ENCODE measurements at regions not wholly inside any gene's neighbourhood (a gene's known extent, or its start where the extent isn't known, plus 50 kb on each side); places are given as distances from the start of the nearest gene placed in this dataset.

DNA sequence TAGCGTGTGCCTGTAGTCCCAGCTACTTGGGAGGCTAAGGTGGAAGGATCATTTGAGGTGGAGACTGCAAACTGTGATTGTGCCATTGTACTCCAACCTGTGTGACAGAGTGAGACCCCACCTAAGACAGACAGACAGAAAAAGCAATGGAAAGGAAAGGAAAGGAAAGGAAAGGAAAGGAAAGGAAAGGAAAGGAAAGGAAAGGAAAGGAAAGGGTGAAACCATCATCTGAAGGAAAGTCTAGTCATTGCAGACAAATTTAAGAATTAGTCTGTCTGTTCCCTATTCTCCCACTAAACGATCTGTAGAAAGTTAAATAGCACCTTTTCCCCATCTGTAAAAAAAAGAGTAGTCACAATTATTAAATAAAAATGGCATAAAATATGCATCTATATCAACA is 91.1 kb upstream of the SKAP2 start:
- no peak overlapping the region for H3K27ac ChIP-seq
- no peak for TF ChIP-seq ZFX (IDR thresholded peaks at IDR 0.05; ENCODE audit: borderline replicate concordance)
- TF ChIP-seq, protein P1, sequence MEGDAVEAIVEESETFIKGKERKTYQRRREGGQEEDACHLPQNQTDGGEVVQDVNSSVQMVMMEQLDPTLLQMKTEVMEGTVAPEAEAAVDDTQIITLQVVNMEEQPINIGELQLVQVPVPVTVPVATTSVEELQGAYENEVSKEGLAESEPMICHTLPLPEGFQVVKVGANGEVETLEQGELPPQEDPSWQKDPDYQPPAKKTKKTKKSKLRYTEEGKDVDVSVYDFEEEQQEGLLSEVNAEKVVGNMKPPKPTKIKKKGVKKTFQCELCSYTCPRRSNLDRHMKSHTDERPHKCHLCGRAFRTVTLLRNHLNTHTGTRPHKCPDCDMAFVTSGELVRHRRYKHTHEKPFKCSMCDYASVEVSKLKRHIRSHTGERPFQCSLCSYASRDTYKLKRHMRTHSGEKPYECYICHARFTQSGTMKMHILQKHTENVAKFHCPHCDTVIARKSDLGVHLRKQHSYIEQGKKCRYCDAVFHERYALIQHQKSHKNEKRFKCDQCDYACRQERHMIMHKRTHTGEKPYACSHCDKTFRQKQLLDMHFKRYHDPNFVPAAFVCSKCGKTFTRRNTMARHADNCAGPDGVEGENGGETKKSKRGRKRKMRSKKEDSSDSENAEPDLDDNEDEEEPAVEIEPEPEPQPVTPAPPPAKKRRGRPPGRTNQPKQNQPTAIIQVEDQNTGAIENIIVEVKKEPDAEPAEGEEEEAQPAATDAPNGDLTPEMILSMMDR (IDR thresholded peaks at IDR 0.05) = no peak

DNA sequence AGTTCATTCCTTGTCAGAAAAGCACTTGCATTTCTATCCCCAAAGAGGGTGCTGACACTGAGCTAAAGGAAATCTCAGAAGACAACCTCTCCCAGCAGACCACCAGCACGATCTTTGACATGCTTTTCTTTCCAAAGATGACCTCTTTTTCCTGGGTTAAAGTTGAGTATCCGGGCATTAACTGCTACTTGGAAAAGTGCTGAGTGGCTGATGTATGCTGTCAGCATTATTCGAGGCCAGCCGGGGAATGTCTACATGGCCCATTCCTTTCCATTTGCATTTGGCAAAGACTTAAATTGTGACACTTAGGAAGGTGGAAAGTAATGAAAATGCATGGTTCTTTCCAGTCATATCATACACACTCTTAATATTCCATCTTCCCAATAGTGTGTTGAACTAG is 90.6 kb upstream of the SKAP2 start:
- no peak overlapping the region for H3K27ac ChIP-seq

DNA sequence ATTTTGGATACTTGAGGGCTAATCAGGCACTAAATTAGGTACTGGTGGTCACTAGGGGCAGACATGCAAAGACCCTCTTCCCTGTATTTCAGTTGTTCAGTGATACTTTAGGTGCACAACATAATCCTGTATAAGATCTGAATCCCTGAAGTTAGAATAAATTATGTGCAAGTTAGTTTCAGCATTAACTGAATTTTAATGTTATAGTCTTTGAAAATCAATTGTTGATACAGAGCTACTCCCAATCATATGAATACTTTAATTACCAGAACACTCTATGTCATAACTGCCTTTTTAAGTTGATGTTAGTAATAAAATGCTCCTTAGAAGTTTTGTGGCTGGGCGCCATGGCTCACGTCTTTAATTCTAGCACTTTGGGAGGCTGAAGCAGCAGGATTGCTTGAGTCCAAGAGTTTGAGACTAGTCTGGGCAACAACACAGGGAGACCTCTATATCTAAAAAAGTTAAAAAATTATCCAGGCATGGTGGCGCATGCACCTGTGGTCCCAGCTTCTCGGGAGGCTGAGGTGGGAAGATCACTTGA is 87.1 kb upstream of the SKAP2 start:
- no peak for TF ChIP-seq ZFX (IDR thresholded peaks at IDR 0.05; ENCODE audit: borderline replicate concordance)
- TF ChIP-seq, protein P1 (IDR thresholded peaks at IDR 0.05) = no peak
- H3K27ac ChIP-seq = no peak overlapping the region

More for the DNA sequence above, 90.6 kb upstream of the SKAP2 start:
- no peak for TF ChIP-seq ZFX (IDR thresholded peaks at IDR 0.05; ENCODE audit: borderline replicate concordance)
- TF ChIP-seq, protein P1 (IDR thresholded peaks at IDR 0.05) = no peak

DNA sequence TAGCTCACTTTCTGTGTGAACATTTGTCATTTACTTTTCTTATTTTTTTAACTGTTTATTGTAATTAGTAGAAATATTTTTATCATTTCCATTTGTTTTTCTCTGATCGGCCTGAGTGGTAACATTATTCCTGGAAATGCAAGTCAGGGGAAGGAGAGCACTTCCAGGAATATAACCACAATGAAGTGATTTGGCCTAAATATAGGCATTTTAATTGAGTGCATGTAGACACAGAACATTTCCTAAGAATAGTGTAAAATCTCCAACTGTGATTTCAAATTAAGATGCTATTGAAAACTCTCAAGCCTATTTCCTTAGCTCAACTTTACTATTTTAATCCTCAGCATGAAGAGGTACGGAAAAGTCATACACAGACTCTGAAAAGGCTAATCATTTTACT is 86.5 kb upstream of the SKAP2 start:
- no peak overlapping the region for H3K27ac ChIP-seq
- no peak for TF ChIP-seq ZFX (IDR thresholded peaks at IDR 0.05; ENCODE audit: borderline replicate concordance)
- TF ChIP-seq, protein P1 (IDR thresholded peaks at IDR 0.05) = no peak

DNA sequence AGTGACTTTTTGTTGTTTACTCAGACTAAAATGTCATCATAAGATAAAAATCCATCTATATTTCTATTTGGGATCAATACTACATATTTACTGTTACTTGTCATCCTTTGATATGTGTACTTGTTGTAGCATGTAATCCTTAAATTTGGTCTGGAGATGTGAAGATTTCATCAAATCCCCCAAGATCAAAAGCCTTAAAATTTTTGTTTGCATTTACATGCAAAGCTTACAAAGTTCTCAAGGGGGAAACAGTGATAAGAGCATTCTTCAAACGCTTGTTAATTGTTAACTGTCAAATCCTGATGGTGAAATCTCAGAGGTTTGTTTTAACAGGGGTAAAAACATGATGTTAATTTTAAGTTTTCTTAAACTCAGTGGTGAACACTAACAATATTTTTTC is 84.9 kb upstream of the SKAP2 start:
- no peak for TF ChIP-seq ZFX (IDR thresholded peaks at IDR 0.05; ENCODE audit: borderline replicate concordance)
- TF ChIP-seq, protein P1 (IDR thresholded peaks at IDR 0.05) = no peak
- no peak overlapping the region for H3K27ac ChIP-seq

DNA sequence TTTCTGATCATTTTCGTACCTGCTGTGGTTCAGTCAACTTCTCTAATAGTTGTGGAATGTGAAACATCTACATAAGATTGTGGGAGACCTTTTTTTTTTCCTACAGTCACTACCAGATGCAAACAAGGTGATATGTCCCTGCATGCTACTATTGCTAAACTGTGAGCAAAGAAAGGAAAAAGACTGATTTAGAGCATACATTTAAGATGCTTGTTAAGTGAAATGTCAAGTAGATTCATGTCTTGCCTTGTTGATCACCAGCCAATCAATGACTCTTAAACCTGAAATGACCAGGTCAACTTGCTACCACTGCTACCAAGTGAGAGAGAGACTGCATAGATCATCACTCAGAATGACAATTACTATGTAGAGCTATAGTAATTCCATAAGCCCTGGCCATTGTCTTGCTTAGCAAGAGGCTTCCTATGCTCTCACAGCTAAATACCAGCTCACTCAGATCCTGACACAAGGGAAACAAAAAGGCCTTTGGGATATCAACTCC is 84.3 kb upstream of the SKAP2 start:
- H3K27ac ChIP-seq = no peak overlapping the region
- no peak for TF ChIP-seq ZFX (IDR thresholded peaks at IDR 0.05; ENCODE audit: borderline replicate concordance)

DNA sequence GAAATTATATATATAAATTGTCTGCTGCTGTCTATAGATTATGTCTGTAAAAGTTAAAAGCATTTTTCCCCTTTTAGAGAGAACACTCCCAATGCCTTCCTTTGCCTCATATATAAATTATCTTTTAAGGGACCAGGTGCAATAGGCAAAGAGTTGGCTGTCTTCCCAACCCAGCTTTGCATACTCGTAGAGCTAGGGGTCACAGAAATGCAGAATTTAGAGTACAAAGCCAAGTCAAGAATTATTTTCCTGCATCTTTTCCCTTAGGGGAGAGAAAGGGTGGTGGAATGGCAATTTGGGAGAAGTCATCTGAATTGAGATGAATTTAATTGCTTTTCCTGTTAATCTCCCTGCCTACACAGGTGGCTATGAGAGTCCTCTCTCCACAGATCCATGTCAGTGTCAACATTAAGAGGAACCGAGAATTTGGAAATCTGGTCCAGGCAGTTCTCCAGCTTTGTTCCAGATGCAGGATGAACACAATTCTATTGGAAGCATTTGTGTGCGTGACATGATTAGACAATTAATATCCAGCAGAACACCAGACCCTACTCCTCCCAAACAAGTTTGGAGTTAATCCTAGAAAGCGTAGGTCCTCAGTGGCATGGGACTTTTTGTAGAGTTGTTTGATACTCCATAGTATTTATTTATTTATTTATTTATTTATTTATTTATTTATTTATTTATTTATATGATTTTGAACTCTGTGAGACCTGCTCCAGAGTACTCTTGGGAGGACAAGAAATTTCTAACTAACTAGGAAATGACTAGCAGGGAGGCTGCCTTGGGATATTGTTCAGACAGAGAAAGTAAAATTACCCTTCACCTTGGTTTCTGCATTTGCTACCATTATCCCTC is 80.3 kb upstream of the SKAP2 start:
- H3K27ac ChIP-seq = no peak overlapping the region
- TF ChIP-seq, protein P1 (IDR thresholded peaks at IDR 0.05) = no peak
- TF ChIP-seq ZFX (IDR thresholded peaks at IDR 0.05; ENCODE audit: borderline replicate concordance) = no peak

All from 22Rv1 (cell line).